ENCODE measurements at regions not wholly inside any gene's neighbourhood (a gene's known extent, or its start where the extent isn't known, plus 50 kb on each side); places are given as distances from the start of the nearest gene placed in this dataset.

- Mint-ChIP-seq H3K4me3 (no peak overlapping the region), H3K9me3 (no peaks in the 10 kb centered on the region), H3K36me3 (ENCODE audit: low read depth) (no peaks in the 10 kb centered on the region), H3K4me1 (no peaks in the 10 kb centered on the region), H3K27ac (no peak overlapping the region), H3K27me3 (ENCODE audit: low read depth, poor library complexity) (peaks cover 3% of the 10 kb centered on the region)
- DNase-seq, result no peak
- TF ChIP-seq, protein P1, sequence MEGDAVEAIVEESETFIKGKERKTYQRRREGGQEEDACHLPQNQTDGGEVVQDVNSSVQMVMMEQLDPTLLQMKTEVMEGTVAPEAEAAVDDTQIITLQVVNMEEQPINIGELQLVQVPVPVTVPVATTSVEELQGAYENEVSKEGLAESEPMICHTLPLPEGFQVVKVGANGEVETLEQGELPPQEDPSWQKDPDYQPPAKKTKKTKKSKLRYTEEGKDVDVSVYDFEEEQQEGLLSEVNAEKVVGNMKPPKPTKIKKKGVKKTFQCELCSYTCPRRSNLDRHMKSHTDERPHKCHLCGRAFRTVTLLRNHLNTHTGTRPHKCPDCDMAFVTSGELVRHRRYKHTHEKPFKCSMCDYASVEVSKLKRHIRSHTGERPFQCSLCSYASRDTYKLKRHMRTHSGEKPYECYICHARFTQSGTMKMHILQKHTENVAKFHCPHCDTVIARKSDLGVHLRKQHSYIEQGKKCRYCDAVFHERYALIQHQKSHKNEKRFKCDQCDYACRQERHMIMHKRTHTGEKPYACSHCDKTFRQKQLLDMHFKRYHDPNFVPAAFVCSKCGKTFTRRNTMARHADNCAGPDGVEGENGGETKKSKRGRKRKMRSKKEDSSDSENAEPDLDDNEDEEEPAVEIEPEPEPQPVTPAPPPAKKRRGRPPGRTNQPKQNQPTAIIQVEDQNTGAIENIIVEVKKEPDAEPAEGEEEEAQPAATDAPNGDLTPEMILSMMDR (IDR thresholded peaks at IDR 0.05), result no peak
Observed at GRCh38 chr9:10983251-10983650, 370.4 kb upstream of the PTPRD start.

- no peaks in the 10 kb centered on the region for H3K4me1 Mint-ChIP-seq
- DNase-seq, result no peak
- no peaks in the 10 kb centered on the region for H3K9me3 Mint-ChIP-seq
- H3K27ac Mint-ChIP-seq, result no peak overlapping the region
- TF ChIP-seq, protein P1 (IDR thresholded peaks at IDR 0.05), result no peak
- no peaks in the 10 kb centered on the region for H3K36me3 Mint-ChIP-seq (ENCODE audit: low read depth)
- H3K4me3 Mint-ChIP-seq, result no peak overlapping the region
- no peaks in the 10 kb centered on the region for H3K27me3 Mint-ChIP-seq (ENCODE audit: low read depth, poor library complexity)
Observed at GRCh38 chr9:10999646-11000045, 386.8 kb upstream of the PTPRD start.

DNA sequence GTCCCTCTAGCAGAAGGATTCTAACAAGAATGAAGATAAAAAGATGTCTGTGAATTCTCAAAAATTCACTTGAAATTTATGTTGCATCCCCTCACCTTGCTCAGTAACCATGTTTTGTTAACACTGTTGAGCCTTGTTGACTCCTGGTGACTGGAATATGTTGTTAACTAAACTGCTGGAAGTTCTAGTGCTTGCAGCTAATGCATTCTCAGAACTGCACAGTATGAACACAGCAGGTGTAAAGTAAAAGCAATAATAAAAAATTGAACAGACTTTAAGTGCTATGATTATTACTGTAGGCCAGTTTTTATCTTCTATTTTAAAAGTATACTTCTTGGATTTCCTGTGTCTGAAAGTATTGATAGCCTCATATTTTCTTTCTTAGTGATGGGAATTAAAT is 388.7 kb upstream of the PTPRD start:
- H3K4me1 Mint-ChIP-seq, result no peaks in the 10 kb centered on the region

DNA sequence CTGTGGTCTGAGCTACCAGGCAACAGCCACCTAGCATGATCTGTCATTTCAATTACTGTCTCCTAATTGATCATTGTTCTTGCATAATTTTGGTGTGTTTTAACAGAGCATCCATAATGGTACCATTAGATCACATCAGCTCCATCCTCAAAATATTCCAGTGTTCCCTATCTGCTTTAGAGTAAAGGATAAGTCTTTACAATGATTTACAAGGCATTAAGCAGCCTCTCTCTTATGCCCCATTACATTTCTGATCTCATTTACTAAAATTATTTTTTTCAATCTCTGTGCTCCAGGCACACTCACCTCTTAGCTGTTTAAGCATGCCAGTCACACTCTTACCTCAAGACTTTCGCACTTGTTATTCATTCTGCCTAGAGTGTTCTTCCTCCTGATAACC is 389.9 kb upstream of the PTPRD start:
- TF ChIP-seq, protein P1 (IDR thresholded peaks at IDR 0.05), result no peak
- no peak for DNase-seq
- H3K9me3 Mint-ChIP-seq, result no peaks in the 10 kb centered on the region
- no peak overlapping the region for H3K27ac Mint-ChIP-seq
- no peaks in the 10 kb centered on the region for H3K4me1 Mint-ChIP-seq
- H3K4me3 Mint-ChIP-seq, result no peak overlapping the region
- no peaks in the 10 kb centered on the region for H3K27me3 Mint-ChIP-seq (ENCODE audit: low read depth, poor library complexity)
- H3K36me3 Mint-ChIP-seq (ENCODE audit: low read depth), result no peaks in the 10 kb centered on the region

More for the DNA sequence above, 388.7 kb upstream of the PTPRD start:
- Mint-ChIP-seq H3K4me3 (no peak overlapping the region), H3K27me3 (ENCODE audit: low read depth, poor library complexity) (no peaks in the 10 kb centered on the region), H3K9me3 (no peaks in the 10 kb centered on the region), H3K27ac (no peak overlapping the region), H3K36me3 (ENCODE audit: low read depth) (no peaks in the 10 kb centered on the region)
- DNase-seq, result no peak
- TF ChIP-seq, protein P1 (IDR thresholded peaks at IDR 0.05), result no peak

GRCh38 chr9:11003836-11004235 is 391.0 kb upstream of the PTPRD start:
- Mint-ChIP-seq H3K36me3 (ENCODE audit: low read depth) (no peaks in the 10 kb centered on the region), H3K9me3 (peaks cover 4% of the 10 kb centered on the region), H3K4me3 (no peak overlapping the region), H3K27ac (no peak overlapping the region), H3K27me3 (ENCODE audit: low read depth, poor library complexity) (no peaks in the 10 kb centered on the region), H3K4me1 (no peaks in the 10 kb centered on the region)
- TF ChIP-seq, protein P1 (IDR thresholded peaks at IDR 0.05), result no peak
- no peak for DNase-seq

- Mint-ChIP-seq H3K4me3 (no peak overlapping the region), H3K27me3 (ENCODE audit: low read depth, poor library complexity) (peaks cover 4% of the 10 kb centered on the region), H3K9me3 (peaks cover 16% of the 10 kb centered on the region), H3K27ac (no peak overlapping the region), H3K4me1 (no peaks in the 10 kb centered on the region), H3K36me3 (ENCODE audit: low read depth) (no peaks in the 10 kb centered on the region)
- no peak for DNase-seq
- TF ChIP-seq, protein P1 (IDR thresholded peaks at IDR 0.05), result no peak
Observed at GRCh38 chr9:11011696-11012095, 398.9 kb upstream of the PTPRD start.
